GM19238 (cell line): ENCODE measurements at regions not wholly inside any gene's neighbourhood (a gene's known extent, or its start where the extent isn't known, plus 50 kb on each side); places are given as distances from the start of the nearest gene placed in this dataset.

Experiments
- DNase-seq: peaks from one replicate; pipeline ENCODE4 v3.0.0; 2011; ENCODE audit warnings: low spot score; ENCODE audit not compliant: insufficient read length

DNA sequence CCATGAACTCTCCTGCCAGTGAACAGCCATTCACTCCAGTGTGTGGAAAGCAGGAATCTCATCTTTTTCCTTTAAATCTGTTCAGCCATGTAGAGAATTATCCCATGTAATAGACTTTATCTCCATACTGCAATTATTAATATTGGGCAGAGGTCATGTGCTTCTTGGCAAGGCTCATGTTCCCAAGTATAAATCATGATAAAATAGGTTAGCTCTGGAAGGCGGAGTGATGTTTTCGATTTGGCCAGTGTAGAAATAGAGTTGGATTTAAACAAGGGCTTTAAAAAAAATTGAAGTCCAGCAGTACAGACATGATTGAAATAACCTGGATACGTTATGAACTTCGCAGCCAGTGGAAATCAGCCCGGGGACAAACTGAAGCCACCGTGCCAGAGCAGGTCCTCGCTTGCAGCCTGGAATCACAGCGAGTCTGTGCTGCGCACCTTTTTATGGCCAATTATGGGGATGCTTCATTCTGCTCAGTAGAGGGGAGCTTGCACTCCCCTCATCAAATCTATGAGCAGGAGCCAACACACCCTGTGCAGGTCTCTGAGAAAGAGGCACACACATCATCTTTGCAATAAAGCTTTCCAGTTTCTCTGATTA lies 654.0 kb upstream of the MKI67 start:
- no peak for DNase-seq

DNA sequence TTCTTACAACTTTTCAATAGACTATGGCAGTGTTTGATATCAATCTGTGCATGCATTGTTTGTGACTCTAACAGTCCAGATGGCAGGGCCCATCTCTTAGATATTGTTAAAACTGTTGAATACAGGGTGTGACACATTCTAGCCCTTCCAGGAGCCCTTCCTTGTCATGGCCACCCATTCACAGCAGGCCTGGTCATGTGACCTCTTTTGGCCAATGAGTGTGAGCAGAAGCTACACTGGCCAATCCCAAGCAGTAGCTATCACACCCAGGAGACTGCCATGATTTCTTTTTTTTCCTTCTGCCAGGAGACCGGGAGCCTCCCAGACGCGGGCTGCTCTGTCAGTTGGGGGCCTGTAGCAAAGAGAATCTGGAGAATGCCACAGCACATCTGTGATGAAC lies 655.4 kb upstream of the MKI67 start:
- no peak for DNase-seq

DNA sequence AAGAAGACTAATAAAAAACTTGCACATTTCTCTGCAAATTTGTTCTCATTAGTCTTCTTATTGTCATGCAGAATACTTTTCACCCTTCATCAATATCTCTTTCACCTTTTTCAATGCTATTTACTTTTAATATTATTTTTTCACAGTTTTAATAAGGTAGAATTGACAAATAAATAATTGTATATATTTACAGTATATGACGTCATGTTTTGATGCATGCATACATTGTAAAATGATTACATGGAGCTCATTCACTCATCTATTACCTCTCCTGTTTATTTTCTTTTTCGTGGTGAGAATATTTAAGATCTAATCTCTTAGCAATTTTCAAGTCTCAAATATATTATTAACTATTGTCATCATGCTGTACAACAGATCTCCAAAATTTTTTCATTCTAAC lies 658.2 kb upstream of the MKI67 start:
- no peak for DNase-seq

DNA sequence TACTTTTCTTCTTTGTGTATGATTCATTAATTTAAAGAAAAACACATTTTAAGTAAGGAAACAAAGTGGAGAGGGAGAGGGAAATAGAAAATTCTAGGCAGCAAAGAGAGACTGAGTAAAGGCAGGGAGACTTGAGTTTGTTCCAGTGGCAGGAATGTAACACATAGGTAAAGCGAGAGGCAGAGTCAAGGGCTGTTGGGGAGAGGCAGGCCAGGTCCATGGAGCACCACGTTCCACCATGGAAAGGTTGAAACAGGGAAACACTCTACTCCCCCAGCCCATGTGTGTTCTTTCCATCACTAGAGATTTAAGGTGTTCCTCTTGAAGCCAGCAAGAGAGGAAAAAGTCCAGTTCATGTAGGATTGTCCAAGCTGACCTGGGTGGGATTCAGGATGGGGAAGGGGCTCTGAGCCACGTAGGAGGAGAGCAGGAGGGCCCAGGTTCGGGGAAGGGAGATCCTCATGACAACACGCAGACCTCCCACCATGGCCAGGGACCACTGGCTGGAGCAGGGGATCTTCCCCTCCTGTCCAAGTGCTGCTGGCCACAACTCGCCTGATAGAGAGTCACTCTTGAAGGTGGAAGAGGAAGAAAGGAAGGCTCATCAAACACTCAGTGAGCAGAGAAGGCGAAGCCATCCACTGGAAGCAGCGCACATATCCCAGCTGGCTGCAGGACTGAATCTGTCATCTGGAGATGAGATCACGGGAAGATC lies 666.4 kb upstream of the MKI67 start:
- no peak for DNase-seq

DNA sequence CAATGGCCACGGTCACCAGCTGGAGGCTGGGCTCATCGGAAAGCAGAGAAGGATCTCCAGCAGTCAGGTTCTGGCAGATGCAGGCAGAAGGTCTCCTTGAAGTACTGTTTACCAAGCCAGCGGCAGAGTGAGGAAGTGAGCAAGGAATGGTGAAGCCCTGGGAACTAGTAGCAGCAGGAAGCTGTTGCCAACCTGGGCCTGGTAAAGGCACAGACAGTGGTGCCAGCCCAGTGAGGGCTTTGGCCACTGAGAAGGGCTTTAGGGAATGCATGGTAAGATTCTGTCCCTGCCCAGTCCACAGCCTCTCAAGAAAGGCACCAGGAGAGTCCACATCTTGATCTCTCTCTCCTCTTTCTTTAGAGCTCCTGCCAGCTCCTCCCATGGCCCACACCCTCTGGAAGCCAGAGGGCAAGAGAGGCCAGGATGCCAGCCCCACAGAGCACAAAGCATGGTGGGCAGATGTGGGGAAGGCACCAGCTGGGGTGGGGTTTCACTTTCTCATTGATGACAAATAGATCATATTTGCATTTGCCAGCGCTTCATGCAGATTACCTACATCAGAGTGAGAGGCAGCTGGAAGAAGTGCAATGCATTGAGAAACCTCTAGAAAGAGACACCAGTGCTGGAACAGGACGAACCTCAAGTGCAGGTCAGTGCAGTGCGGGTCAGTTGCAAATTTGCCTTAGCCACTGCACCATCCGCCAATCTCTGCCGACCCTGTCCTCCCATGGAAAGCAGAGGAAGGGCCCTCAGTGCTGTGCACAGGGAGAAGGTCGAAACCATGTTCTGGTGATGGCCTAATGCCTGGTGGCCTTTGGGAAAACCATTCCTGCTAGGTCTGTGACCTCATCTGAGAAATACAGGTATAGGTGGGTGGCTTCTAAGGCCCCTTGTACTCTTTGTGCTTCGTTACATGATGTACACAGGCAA lies 667.8 kb upstream of the MKI67 start:
- no peak for DNase-seq

DNA sequence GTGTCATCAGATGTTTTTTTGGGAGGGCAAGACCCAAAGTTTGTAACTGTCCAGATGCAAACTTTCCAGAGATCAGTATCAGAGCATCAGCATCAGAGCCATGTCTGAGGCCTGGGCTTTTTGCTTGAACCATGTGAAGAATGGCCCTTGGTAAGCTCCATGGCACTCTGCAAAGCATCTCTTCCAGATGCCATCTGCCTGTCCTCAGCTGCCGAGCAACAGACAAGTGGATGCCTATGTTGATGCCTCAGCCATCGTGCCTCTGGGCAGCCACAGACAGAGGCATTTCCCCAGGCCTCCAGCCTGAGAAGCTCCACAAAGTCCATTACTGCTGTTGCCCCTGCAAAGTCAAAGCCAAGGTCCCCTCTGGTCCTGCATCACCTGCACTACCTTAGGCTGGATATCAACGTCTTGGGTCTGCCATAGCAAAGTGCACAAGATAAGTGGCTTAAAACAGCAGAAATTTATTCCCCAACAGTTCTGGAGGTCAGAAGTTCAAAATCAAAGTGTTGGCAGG lies 670.2 kb upstream of the MKI67 start:
- no peak for DNase-seq

DNA sequence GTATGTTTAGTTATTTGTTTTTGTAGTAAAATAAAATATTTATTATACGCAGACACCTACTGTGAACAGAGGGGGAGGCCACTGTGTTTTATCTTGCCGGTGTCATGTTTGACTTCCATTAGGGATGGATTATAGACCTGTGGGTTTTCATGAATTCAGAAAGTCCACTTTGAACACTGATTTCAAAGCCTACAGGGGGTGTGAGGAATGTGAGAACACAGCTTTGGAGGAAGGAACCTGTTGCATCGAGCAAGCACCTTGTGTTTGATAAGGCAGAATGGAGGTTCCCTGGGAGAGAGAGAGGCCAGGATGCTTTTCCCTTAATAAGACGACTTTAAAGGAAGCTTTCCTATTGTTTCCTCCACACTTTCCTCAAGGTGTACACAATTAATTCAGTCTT lies 665.0 kb upstream of the MGMT start:
- no peak for DNase-seq

DNA sequence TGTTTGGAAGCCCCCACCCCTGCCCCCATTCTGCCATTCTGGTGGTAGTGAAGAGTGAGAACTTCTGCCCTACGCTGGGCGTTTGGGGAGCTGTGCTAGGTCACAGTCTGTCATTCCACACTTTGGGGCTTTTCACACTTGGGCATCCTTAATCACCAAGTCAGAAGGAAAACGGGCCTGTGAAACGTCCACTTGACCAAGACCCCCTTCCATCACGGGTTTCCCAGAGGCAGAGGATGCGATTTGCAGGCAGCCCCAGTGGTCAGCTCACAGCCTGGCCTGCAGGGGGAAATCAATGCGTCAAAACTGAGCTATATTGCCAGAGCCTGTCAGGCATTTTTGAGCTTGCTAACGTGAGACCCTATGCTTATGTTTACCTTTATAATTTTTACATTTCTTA lies 663.3 kb upstream of the MGMT start:
- DNase-seq, result no peak

DNA sequence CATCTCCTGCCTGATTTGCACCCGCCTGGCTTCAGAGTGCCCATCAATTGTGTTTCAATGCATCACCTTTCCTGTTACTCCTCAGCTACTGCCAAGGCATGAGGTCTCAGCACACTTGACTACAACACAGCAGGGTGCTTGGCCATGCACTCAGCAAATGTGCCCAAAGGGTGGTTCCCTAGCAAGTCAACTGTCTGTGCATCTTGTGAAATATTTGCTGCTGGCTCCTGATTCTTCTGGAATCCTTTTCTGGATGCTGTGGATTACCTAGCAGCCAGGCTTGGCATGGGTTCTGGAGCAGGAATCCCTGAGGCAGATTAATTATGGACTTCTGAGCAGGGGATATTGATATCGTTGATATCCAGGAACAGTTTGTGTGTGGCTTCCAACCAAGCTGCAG lies 662.6 kb upstream of the MGMT start:
- no peak for DNase-seq

DNA sequence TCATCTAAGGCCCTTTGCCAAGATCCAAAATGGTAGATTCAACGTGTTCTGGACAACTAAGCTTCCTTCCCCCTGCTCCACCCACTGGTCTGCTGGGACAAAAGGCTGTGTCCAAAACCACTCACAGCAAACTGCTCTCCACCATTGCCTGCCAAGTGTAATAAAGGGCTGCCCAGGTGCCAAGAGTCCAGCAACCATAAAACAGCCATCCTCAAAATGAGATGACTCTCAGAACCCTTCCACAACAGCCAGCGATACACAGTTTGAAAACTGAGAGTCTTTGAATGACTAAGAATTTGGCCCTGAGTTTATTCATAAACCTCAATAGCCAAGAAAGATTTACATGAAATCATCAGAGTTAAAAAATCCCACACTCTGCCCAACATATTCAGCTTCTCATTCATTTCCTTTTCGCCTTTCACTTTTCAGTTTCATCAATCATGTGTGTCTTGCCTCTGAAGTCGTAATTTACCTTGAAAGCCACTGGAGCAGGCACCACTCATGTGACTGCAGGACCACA lies 658.1 kb upstream of the MGMT start:
- no peak for DNase-seq

DNA sequence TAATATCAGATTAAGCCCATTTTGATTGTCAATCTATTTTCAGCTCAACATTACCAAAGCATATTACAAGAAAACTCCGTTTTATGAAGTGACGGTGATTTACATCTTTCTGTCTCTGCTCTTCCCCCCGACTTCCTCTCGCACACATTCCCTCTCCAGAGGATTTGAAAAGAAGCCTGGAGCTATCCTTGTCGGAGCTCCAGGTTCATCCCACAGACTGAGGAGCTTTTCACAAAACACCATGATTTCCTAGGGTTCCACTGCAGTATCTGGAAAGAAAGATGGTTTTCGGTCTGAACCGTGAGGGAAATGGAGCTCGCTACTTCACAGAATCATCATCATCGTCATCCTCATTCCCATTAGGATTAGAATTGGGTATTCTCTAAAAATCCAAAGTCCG lies 655.5 kb upstream of the MGMT start:
- no peak for DNase-seq

DNA sequence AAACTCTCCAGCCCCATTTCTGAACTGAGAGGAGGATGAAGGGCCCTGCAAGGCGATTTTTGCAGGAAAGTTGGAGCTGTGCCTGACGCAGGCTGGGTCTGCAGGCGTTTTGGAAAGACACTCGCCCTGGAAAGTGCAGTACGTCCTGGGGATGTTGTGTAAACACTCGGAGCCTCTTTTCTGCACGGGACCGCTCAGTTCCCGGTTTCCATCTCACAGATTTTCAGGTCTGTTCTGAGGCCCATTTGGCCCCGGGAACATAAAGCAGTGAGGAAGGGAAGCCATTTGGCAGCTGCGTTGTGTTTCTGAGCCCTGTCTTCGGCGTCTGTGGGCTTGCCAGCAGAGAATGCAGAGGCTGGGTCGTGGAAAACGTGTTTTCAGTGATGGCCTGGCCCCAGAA lies 655.0 kb upstream of the MGMT start:
- DNase-seq, result no peak

DNA sequence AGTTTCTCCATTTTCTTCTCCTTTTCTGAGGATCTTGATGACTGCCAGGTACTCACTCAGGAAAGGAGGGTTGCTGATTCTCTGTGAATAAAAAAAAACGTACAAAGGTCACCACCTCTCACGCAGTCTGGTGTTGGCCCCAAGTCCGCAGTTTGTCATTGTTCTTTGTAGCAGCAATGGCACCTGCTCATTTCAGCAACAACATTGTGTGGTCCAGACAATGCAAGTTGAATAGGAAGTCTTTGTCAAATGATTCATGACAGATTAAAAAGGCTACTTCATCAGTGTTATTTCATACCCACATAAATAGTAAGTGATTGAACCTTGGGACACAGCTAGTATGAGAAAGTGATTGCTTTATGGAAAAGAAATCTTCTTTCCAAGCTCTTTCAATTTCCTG lies 653.5 kb upstream of the MGMT start:
- DNase-seq, result no peak

DNA sequence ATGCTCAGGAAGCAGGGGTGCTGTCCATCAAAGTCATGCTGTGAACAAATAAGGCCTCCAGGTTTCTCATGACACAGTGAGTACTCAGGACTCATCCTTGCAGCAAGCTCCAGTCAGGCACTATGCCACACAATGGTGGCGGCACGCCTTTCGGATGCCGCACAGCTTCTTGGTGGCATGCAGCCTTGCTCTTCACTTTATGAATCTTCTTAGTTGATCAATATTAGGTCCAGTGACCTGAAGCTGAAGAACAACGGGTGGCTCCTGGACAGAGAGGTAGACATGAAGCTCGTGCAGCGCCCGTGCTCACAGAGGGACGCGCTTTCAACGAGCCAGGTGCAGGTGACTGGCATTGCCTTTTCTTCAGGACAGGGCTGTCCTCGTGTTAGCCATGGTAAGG lies 653.0 kb upstream of the MGMT start:
- DNase-seq, result no peak

DNA sequence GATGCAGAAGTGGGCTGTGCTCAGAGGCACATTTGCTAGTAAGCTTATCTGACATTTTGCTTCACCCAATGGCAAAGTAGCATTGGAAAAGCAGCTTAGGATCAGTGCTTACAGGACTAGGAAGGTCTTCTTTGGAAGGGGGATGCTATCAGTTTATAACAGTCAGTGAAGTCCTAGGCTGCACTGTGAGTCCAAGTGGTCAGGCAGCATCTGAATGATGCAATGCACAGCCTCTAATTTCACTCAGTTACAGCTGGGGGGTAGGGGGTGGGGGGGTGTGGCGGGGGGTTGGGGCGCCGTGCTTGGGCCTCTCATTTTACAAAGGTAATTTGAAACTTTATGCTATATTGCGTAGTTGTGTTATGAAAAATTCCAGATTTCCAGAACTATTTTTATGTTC lies 652.3 kb upstream of the MGMT start:
- no peak for DNase-seq

DNA sequence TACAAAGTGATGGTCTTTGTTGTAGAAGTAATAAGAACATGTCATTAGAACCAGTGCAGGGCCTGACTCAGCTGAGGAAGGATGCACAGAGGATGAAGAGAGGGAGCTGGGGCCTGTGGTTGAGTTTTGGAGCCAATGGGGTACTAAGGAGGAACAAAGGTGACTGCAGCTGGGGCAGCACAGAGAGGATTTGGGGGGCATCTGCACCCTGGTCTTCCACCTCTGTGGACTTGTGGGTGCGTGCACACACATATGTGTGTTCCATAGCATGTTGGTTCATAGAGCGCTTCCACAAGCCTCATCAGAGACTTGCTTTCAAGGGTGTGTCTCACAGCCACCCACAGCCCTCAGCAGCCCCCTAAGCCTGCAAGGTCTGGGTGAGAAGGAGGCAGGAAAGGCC lies 650.3 kb upstream of the MGMT start:
- DNase-seq, result no peak

DNA sequence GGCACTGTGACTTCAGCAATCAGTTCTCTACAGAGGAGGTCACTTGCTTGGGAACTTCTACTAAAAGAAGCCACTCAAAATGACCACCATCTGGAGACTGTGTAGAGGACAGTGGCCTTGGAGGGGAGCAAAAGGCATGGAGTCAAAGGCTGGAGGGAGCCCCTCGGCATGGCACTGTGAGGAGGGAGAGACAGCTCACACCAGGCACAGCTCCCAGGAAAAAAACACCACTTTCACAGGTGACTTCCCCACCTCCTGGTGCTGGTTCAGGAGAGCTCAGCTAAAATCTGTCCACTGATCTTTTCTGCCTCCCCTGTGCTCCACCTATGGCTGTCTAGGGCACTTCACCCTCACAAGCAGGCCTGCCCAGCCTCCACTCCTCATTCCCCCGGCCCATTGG lies 649.4 kb upstream of the MGMT start:
- DNase-seq, result no peak

DNA sequence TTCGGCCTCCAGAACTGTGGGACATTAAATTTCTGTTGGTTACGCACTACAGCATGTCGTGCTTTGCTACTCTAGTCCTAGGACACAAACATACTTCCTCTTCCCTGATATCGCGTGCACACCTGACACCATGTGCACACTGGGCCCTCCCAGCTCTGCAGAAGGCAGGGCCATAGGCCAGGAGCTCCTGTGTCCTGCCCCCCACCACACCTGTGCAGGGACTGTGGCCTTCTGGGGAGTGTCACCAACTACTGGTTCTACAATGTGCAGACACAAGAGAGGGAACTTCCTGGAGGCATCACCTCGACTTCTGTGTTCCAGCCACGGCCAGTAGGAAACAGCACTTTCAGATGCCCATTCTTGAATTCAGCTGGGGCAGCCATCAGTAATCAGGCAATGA lies 646.4 kb upstream of the MGMT start:
- DNase-seq, result no peak

DNA sequence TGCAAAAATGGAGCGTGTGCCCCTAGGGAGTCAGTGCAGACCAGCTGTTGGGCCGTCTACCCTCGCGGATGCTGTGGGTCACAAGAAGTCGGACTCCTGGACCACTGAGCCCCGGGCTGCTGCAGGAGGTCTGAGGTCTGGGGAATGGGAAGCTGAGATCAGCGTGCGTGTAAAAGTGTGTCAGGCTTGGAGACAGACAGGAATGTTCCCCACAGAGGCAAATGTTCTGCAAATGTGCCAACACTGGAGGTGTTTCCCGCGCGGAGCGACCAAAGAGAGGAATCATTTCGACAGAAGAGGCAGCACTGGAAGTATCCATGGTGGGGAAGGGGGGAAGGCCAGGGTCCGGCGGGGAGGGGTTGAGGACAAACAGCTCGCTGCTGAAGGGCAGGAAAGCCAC lies 643.8 kb upstream of the MGMT start:
- no peak for DNase-seq

DNA sequence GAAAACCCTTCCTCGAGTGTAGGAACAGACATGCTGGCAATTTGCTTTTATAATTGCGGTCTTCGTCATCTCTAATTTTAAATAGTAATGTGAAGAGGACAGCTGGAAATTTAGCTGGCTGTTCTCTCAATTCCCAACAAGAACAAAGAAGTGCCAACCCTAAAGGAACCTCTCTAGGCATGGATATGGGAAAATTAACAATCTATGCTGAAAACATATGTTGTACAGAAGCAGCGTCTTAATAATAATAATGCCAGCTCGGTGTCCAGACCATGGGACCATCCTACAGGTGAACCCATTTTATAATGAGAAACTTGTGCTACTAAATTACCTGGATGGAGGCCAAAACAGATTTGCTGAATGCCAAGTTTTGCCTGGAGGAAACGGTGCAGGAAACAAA lies 641.4 kb upstream of the MGMT start:
- no peak for DNase-seq

DNA sequence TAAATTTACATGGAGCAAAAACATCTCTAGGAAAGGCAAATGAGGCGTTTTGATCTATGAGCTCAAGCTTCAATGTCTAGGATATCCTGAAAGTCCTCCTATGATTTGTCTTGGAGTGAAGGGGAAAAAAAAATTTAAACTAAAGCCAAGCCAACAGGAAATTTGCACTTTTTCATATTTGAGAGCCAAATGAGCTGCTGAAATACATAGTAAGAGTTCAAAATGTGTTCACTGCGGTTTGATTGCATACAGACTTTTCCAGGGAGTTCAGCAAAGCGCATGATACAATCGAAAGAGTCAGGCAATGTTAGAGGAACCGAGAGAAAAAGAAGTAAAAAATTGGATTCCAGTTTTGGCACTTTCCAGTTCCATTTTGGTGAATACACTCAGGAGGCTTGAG lies 633.4 kb upstream of the MGMT start:
- DNase-seq, result no peak

DNA sequence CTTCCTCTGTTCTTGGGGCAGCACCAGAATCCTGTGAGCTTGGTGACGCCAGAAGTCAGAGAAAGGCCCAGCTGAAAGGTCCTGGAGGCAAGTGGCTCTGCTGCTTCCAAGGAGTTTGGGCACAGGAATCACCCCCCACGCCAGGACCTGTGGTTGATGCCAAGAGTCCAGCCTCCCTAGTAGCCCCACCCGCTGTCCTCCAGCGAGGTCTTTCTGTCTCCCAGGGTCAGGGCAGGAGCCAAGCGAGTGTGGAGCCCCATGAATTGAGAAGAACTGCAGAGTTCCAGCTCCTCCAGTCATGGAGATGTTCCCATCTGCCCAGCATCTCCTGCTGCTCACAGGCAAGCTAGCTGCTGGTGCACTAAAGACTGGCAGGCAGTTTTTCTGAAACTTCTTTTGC lies 631.7 kb upstream of the MGMT start:
- DNase-seq, result no peak
